ENCODE measurements at regions not wholly inside any gene's neighbourhood (a gene's known extent, or its start where the extent isn't known, plus 50 kb on each side); places are given as distances from the start of the nearest gene placed in this dataset.

- no peak for DNase-seq (ENCODE audit: insufficient read length, low spot score, missing footprints)
- no peak overlapping the region for H3K27ac ChIP-seq (ENCODE audit: low read depth, low read length)
- H3K27me3 ChIP-seq (ENCODE audit: insufficient read depth, low read length): no peaks in the 10 kb centered on the region
- H3K4me2 ChIP-seq (ENCODE audit: insufficient read depth, low read length): no peak overlapping the region
- no peak for TF ChIP-seq CTCF (IDR thresholded peaks at IDR 0.05; ENCODE audit: extremely low read depth, low read depth, low read length)
- H3K36me3 ChIP-seq (ENCODE audit: insufficient read depth, low read length): no peaks in the 10 kb centered on the region
- H2AFZ ChIP-seq (ENCODE audit: low read length): no peak overlapping the region
- no peaks in the 10 kb centered on the region for H4K20me1 ChIP-seq (ENCODE audit: insufficient read depth, low read length)
- H3K4me1 ChIP-seq (ENCODE audit: insufficient read depth, low read length): no peaks in the 10 kb centered on the region
- H3K9me3 ChIP-seq (ENCODE audit: low read depth, low read length): no peaks in the 10 kb centered on the region
- no peaks in the 10 kb centered on the region for H3K79me2 ChIP-seq (ENCODE audit: insufficient read depth, low read length)
- H3K4me3 ChIP-seq (ENCODE audit: insufficient read depth, low read length): no peak overlapping the region
Measured at GRCh38 chr1:188386666-188387065, 1557.9 kb downstream of the PLA2G4A start.

- no peak for TF ChIP-seq CTCF (IDR thresholded peaks at IDR 0.05; ENCODE audit: extremely low read depth, low read depth, low read length)
- Histone ChIP-seq H4K20me1 (ENCODE audit: insufficient read depth, low read length) (no peaks in the 10 kb centered on the region), H3K9me3 (ENCODE audit: low read depth, low read length) (peaks cover 2% of the 10 kb centered on the region), H3K4me3 (ENCODE audit: insufficient read depth, low read length) (no peak overlapping the region), H3K4me2 (ENCODE audit: insufficient read depth, low read length) (no peak overlapping the region), H3K27ac (ENCODE audit: low read depth, low read length) (no peak overlapping the region), H2AFZ (ENCODE audit: low read length) (no peak overlapping the region), H3K27me3 (ENCODE audit: insufficient read depth, low read length) (no peaks in the 10 kb centered on the region), H3K4me1 (ENCODE audit: insufficient read depth, low read length) (no peaks in the 10 kb centered on the region), H3K36me3 (ENCODE audit: insufficient read depth, low read length) (no peaks in the 10 kb centered on the region), H3K79me2 (ENCODE audit: insufficient read depth, low read length) (no peaks in the 10 kb centered on the region)
- DNase-seq (ENCODE audit: insufficient read length, low spot score, missing footprints): no peak
Measured at GRCh38 chr1:188394677-188395076, 1565.9 kb downstream of the PLA2G4A start.

GRCh38 chr1:188397521-188397920 lies 1568.8 kb downstream of the PLA2G4A start:
- no peaks in the 10 kb centered on the region for H3K36me3 ChIP-seq (ENCODE audit: insufficient read depth, low read length)
- no peak for TF ChIP-seq CTCF (IDR thresholded peaks at IDR 0.05; ENCODE audit: extremely low read depth, low read depth, low read length)
- no peak for DNase-seq (ENCODE audit: insufficient read length, low spot score, missing footprints)

GRCh38 chr1:188402986-188403385 lies 1574.2 kb downstream of the PLA2G4A start:
- TF ChIP-seq CTCF (IDR thresholded peaks at IDR 0.05; ENCODE audit: extremely low read depth, low read depth, low read length): no peak
- Histone ChIP-seq H3K36me3 (ENCODE audit: insufficient read depth, low read length) (no peaks in the 10 kb centered on the region), H3K9me3 (ENCODE audit: low read depth, low read length) (no peaks in the 10 kb centered on the region), H3K27me3 (ENCODE audit: insufficient read depth, low read length) (no peaks in the 10 kb centered on the region), H3K4me1 (ENCODE audit: insufficient read depth, low read length) (no peaks in the 10 kb centered on the region), H3K79me2 (ENCODE audit: insufficient read depth, low read length) (no peaks in the 10 kb centered on the region), H3K4me3 (ENCODE audit: insufficient read depth, low read length) (no peak overlapping the region), H4K20me1 (ENCODE audit: insufficient read depth, low read length) (no peaks in the 10 kb centered on the region), H3K27ac (ENCODE audit: low read depth, low read length) (no peak overlapping the region), H3K4me2 (ENCODE audit: insufficient read depth, low read length) (no peak overlapping the region), H2AFZ (ENCODE audit: low read length) (no peak overlapping the region)
- no peak for DNase-seq (ENCODE audit: insufficient read length, low spot score, missing footprints)

More at GRCh38 chr1:188397521-188397920, 1568.8 kb downstream of the PLA2G4A start:
- Histone ChIP-seq H3K79me2 (ENCODE audit: insufficient read depth, low read length) (no peaks in the 10 kb centered on the region), H3K4me1 (ENCODE audit: insufficient read depth, low read length) (no peaks in the 10 kb centered on the region), H3K9me3 (ENCODE audit: low read depth, low read length) (peaks cover 2% of the 10 kb centered on the region), H2AFZ (ENCODE audit: low read length) (no peak overlapping the region), H3K4me2 (ENCODE audit: insufficient read depth, low read length) (no peak overlapping the region), H3K27ac (ENCODE audit: low read depth, low read length) (no peak overlapping the region), H3K27me3 (ENCODE audit: insufficient read depth, low read length) (no peaks in the 10 kb centered on the region), H4K20me1 (ENCODE audit: insufficient read depth, low read length) (no peaks in the 10 kb centered on the region), H3K4me3 (ENCODE audit: insufficient read depth, low read length) (no peak overlapping the region)
